Prostate gland (tissue), 2 donors: ENCODE measurements at regions not wholly inside any gene's neighbourhood (a gene's known extent, or its start where the extent isn't known, plus 50 kb on each side); places are given as distances from the start of the nearest gene placed in this dataset.

Experiments
- DNase-seq: peaks from one replicate; pipeline ENCODE4 v3.0.0-alpha.2; 2019; ENCODE audit warnings: low spot score
- H3K27ac ChIP-seq, 2 donors: fragments of 200-600 bp; sonication (generic); 2 replicates each; pipeline ENCODE4 v1.5.1; 2017 to 2019
- H3K27me3 ChIP-seq: fragments of 200-600 bp; sonication (generic); replicated peaks from 2 replicates; pipeline ENCODE4 v1.5.1; 2019; ENCODE audit not compliant: insufficient read depth
- H3K36me3 ChIP-seq, 2 donors: fragments of 200-600 bp; sonication (generic); 1 replicate in 1 of 2; 2 replicates in 1 of 2; pipeline versions ENCODE4 v1.5.1 to v1.8.1; 2017 to 2019
- H3K4me1 ChIP-seq: fragments of 200-600 bp; sonication (generic); replicated peaks from 2 replicates; pipeline ENCODE4 v1.5.1; 2019
- H3K4me3 ChIP-seq, 2 donors: fragments of 200-600 bp; sonication (generic); 2 replicates each; pipeline ENCODE4 v1.5.1; 2017 to 2019
- H3K9me3 ChIP-seq: fragments of 200-600 bp; sonication (generic); 2 replicates; pipeline ENCODE4 v1.5.1; 2017
- CTCF ChIP-seq, 4 experiments: fragments of 200-600 bp in 2 of 4; fragments of 450-650 bp in 2 of 4; sonication (generic) in 2 of 4; IDR thresholded peaks; 1 replicate in 3 of 4; 2 replicates in 1 of 4; pipeline ENCODE4 v1.5.1; 2016 to 2019; ENCODE audit warnings: antibody characterized with exemption in 4 of 4, mild to moderate bottlenecking in 2 of 4, moderate library complexity in 2 of 4
- POLR2A ChIP-seq: fragments of 450-650 bp; IDR thresholded peaks from one replicate; pipeline ENCODE4 v1.6.1; 2016; ENCODE audit warnings: antibody characterized with exemption, mild to moderate bottlenecking
- POLR2AphosphoS5 ChIP-seq: sonication (generic); formaldehyde crosslinking; IDR thresholded peaks from one replicate; pipeline ENCODE4 v1.6.1; 2017; ENCODE audit warnings: antibody characterized with exemption
- WGBS: methylation state at CpG from one replicate; pipeline ENCODE4 v1.1.5; 2018; 5-methylcytosine and 5-hydroxymethylcytosine counted together
- intact Hi-C: fragments of 100-400 bp; cut with DNase I; formaldehyde crosslinking; loops from one replicate; pipeline ENCODE4 v1.14.2; 2022

- DNase-seq: no peak
- 80% methylated on average over 5 of the region's 5 CpGs for WGBS
- Histone ChIP-seq H3K27me3 (no peaks in the 10 kb centered on the region), H3K4me1 (no peaks in the 10 kb centered on the region), H3K27ac (no peak overlapping the region), H3K4me3 (no peak overlapping the region), H3K9me3 (no peaks in the 10 kb centered on the region), H3K36me3 (no peaks in the 10 kb centered on the region)
- TF ChIP-seq POLR2AphosphoS5: no peak
- TF ChIP-seq CTCF (IDR thresholded peaks at IDR 0.05): no peak
- TF ChIP-seq POLR2A: no peak
- intact Hi-C loops: no loop called here
These were observed 1042.1 kb upstream of the LCORL start for GRCh38 chr4:19063662-19064061.

GRCh38 chr4:19054916-19055315, 1033.4 kb upstream of the LCORL start:
- TF ChIP-seq POLR2AphosphoS5: no peak
- no peak for TF ChIP-seq POLR2A
- no peak for TF ChIP-seq CTCF (IDR thresholded peaks at IDR 0.05)
- intact Hi-C loops: no loop called here
- Histone ChIP-seq H3K4me1 (no peaks in the 10 kb centered on the region), H3K27me3 (no peaks in the 10 kb centered on the region), H3K9me3 (no peaks in the 10 kb centered on the region), H3K4me3 (no peak overlapping the region), H3K36me3 (no peaks in the 10 kb centered on the region), H3K27ac (no peak overlapping the region)
- no peak for DNase-seq
- WGBS: 77% methylated on average over 1 of the region's 1 CpG

DNA sequence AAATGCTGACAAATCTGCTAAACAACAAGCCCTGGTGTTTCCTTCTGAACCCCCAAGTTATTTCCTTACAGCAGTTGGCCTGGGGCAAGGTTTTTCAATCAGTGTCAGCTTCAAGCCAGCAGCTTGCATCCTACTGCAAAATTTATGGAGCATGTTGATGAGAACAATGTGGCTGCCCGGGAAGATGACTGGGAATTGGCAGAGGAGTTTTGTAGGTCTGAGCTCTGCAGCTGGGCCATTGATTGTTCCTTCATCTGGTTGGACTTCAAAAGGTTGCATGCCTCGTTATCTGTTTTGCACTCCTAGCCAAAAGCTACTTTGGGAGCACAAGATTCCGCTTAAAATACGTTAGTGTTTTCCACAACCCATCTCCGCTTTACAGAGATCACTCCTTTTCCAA, 1030.3 kb upstream of the LCORL start:
- no peak overlapping the region for H3K4me3 ChIP-seq
- TF ChIP-seq POLR2AphosphoS5 (no peak), CTCF (IDR thresholded peaks at IDR 0.05) (no peak), POLR2A (no peak)
- no peaks in the 10 kb centered on the region for H3K4me1 ChIP-seq
- no peaks in the 10 kb centered on the region for H3K36me3 ChIP-seq
- intact Hi-C loops: no loop called here
- WGBS: 28% methylated on average over 5 of the region's 5 CpGs
- H3K9me3 ChIP-seq: no peaks in the 10 kb centered on the region
- no peaks in the 10 kb centered on the region for H3K27me3 ChIP-seq
- H3K27ac ChIP-seq: no peak overlapping the region
- DNase-seq: no peak

- H3K9me3 ChIP-seq: no peaks in the 10 kb centered on the region
- TF ChIP-seq POLR2A (no peak), CTCF (IDR thresholded peaks at IDR 0.05) (no peak), POLR2AphosphoS5 (no peak)
- intact Hi-C loops: no loop called here
- DNase-seq: no peak
- H3K4me1 ChIP-seq: no peaks in the 10 kb centered on the region
- WGBS: 64% methylated on average over 2 of the region's 2 CpGs
- no peak overlapping the region for H3K4me3 ChIP-seq
- H3K27ac ChIP-seq: no peak overlapping the region
- no peaks in the 10 kb centered on the region for H3K36me3 ChIP-seq
- H3K27me3 ChIP-seq: no peaks in the 10 kb centered on the region
These were observed 1025.8 kb upstream of the LCORL start for GRCh38 chr4:19047279-19047880.

- 89% methylated on average over 3 of the region's 3 CpGs for WGBS
- intact Hi-C loops: no loop called here
- TF ChIP-seq POLR2AphosphoS5: no peak
These were observed 1018.3 kb upstream of the LCORL start for GRCh38 chr4:19039816-19040215.

More at GRCh38 chr4:19039816-19040215, 1018.3 kb upstream of the LCORL start:
- no peak for DNase-seq
- H3K36me3 ChIP-seq: no peaks in the 10 kb centered on the region
- H3K27ac ChIP-seq: no peak overlapping the region
- no peaks in the 10 kb centered on the region for H3K9me3 ChIP-seq
- H3K4me1 ChIP-seq: no peaks in the 10 kb centered on the region
- H3K4me3 ChIP-seq: no peak overlapping the region
- no peaks in the 10 kb centered on the region for H3K27me3 ChIP-seq
